HG02588 (cell line): ENCODE measurements at regions not wholly inside any gene's neighbourhood (a gene's known extent, or its start where the extent isn't known, plus 50 kb on each side); places are given as distances from the start of the nearest gene placed in this dataset.

Source experiments
- ATAC-seq: cut with Tn5 transposase; IDR thresholded peaks from one replicate; pipeline ENCODE4 v1.9.1; 2021; ENCODE audit warnings: mild to moderate bottlenecking, moderate library complexity; ENCODE audit not compliant: unreplicated experiment

- no peak for ATAC-seq
Measured at GRCh38 chr12:76226397-76226796, 121.8 kb downstream of the BBS10 start.

GRCh38 chr12:76223869-76224268 is 124.3 kb downstream of the BBS10 start:
- no peak for ATAC-seq

- ATAC-seq = no peak
Measured at GRCh38 chr12:76220980-76221379, 127.2 kb downstream of the BBS10 start.

- ATAC-seq = no peak
Measured at GRCh38 chr12:76219806-76220205, 128.4 kb downstream of the BBS10 start.

GRCh38 chr12:76216585-76217472 is 131.4 kb downstream of the BBS10 start:
- no peak for ATAC-seq

GRCh38 chr12:76208129-76208528 is 123.6 kb upstream of the NAP1L1 start:
- ATAC-seq = no peak

GRCh38 chr12:76206677-76207072 is 122.2 kb upstream of the NAP1L1 start:
- no peak for ATAC-seq

- ATAC-seq = no peak
Measured at GRCh38 chr12:76206039-76206676, 121.7 kb upstream of the NAP1L1 start.

GRCh38 chr12:76202621-76203020 is 118.1 kb upstream of the NAP1L1 start:
- ATAC-seq = no peak

- ATAC-seq = no peak
Measured at GRCh38 chr12:76201758-76202157, 117.3 kb upstream of the NAP1L1 start.

GRCh38 chr12:76201316-76201715 is 116.8 kb upstream of the NAP1L1 start:
- no peak for ATAC-seq

GRCh38 chr12:76199808-76200207 is 115.3 kb upstream of the NAP1L1 start:
- ATAC-seq = no peak

- ATAC-seq = no peak
Measured at GRCh38 chr12:76198839-76199238, 114.4 kb upstream of the NAP1L1 start.

- no peak for ATAC-seq
Measured at GRCh38 chr12:76197283-76197682, 112.8 kb upstream of the NAP1L1 start.

- no peak for ATAC-seq
Measured at GRCh38 chr12:76195920-76196319, 111.4 kb upstream of the NAP1L1 start.

- no peak for ATAC-seq
Measured at GRCh38 chr12:76194724-76195123, 110.2 kb upstream of the NAP1L1 start.

GRCh38 chr12:76193961-76194360 is 109.5 kb upstream of the NAP1L1 start:
- no peak for ATAC-seq

GRCh38 chr12:76192416-76192815 is 107.9 kb upstream of the NAP1L1 start:
- no peak for ATAC-seq

GRCh38 chr12:76190299-76190698 is 105.8 kb upstream of the NAP1L1 start:
- no peak for ATAC-seq

- ATAC-seq = no peak
Measured at GRCh38 chr12:76189851-76190250, 105.4 kb upstream of the NAP1L1 start.

GRCh38 chr12:76187177-76187576 is 102.7 kb upstream of the NAP1L1 start:
- ATAC-seq = no peak

- no peak for ATAC-seq
Measured at GRCh38 chr12:76186131-76186906, 101.8 kb upstream of the NAP1L1 start.
